Hematopoietic multipotent progenitor cell treated with erythropoietin and hydrocortisone succinate and interleukin-3 and kit ligand, for 8 days (in vitro differentiated cells): ENCODE measurements at regions not wholly inside any gene's neighbourhood (a gene's known extent, or its start where the extent isn't known, plus 50 kb on each side); places are given as distances from the start of the nearest gene placed in this dataset.

Experiments
- DNase-seq: peaks from one replicate; pipeline ENCODE4 v3.0.0-alpha.2; 2015

- no peak for DNase-seq
Measured at GRCh38 chr14:62307844-62308243, 545.6 kb downstream of the SNAPC1 start.

GRCh38 chr14:62308316-62308715 is 546.1 kb downstream of the SNAPC1 start:
- DNase-seq = no peak

- no peak for DNase-seq
Measured at GRCh38 chr14:62308891-62309290, 546.7 kb downstream of the SNAPC1 start.

GRCh38 chr14:62313212-62313611 is 551.0 kb downstream of the SNAPC1 start:
- no peak for DNase-seq

GRCh38 chr14:62314221-62314620 is 552.0 kb downstream of the SNAPC1 start:
- DNase-seq = no peak

GRCh38 chr14:62314871-62315270 is 552.7 kb downstream of the SNAPC1 start:
- DNase-seq = no peak

- no peak for DNase-seq
Measured at GRCh38 chr14:62315631-62316030, 553.4 kb downstream of the SNAPC1 start.

- DNase-seq = no peak
Measured at GRCh38 chr14:62322216-62322615, 560.0 kb downstream of the SNAPC1 start.

- DNase-seq = no peak
Measured at GRCh38 chr14:62329427-62329826, 567.2 kb downstream of the SNAPC1 start.

- no peak for DNase-seq
Measured at GRCh38 chr14:62347562-62348011, 585.4 kb downstream of the SNAPC1 start.

GRCh38 chr14:62357362-62357761 is 595.1 kb downstream of the SNAPC1 start:
- no peak for DNase-seq

GRCh38 chr14:62364161-62364560 is 601.9 kb downstream of the SNAPC1 start:
- DNase-seq = no peak

GRCh38 chr14:62364800-62365280 is 602.6 kb downstream of the SNAPC1 start:
- DNase-seq = no peak

- no peak for DNase-seq
Measured at GRCh38 chr14:62369919-62370560, 607.8 kb downstream of the SNAPC1 start.

- DNase-seq = no peak
Measured at GRCh38 chr14:62373944-62374343, 611.7 kb downstream of the SNAPC1 start.

- DNase-seq = no peak
Measured at GRCh38 chr14:62378057-62378456, 615.8 kb downstream of the SNAPC1 start.

GRCh38 chr14:62381311-62382070 is 619.3 kb downstream of the SNAPC1 start:
- no peak for DNase-seq

GRCh38 chr14:62409169-62409568 is 636.1 kb downstream of the KCNH5 start:
- DNase-seq = no peak

GRCh38 chr14:62409626-62410300 is 635.5 kb downstream of the KCNH5 start:
- no peak for DNase-seq

GRCh38 chr14:62420847-62421246 is 624.4 kb downstream of the KCNH5 start:
- DNase-seq = no peak

- no peak for DNase-seq
Measured at GRCh38 chr14:62428429-62429203, 616.6 kb downstream of the KCNH5 start.

GRCh38 chr14:62429683-62430082 is 615.6 kb downstream of the KCNH5 start:
- DNase-seq = no peak

- DNase-seq = no peak
Measured at GRCh38 chr14:62431496-62431895, 613.8 kb downstream of the KCNH5 start.
